NB4 (cell line): ENCODE measurements at regions not wholly inside any gene's neighbourhood (a gene's known extent, or its start where the extent isn't known, plus 50 kb on each side); places are given as distances from the start of the nearest gene placed in this dataset.
A peak's percentile ranks its signal among the peaks of the same experiment; 100 is the strongest.

ENCODE experiments used
- DNase-seq: peaks from one replicate; pipeline ENCODE4 v3.0.0; 2010; ENCODE audit warnings: low read depth
- H3K4me3 ChIP-seq: one replicate; pipeline ENCODE4 v1.5.1; 2011; ENCODE audit warnings: mild to moderate bottlenecking, low read depth, low read length, moderate library complexity
- CTCF ChIP-seq: IDR thresholded peaks from one replicate; pipeline ENCODE4 v1.5.1; 2012; ENCODE audit warnings: low read depth, low read length
- MAX ChIP-seq: IDR thresholded peaks from 2 replicates; pipeline ENCODE4 v1.6.1; 2011; ENCODE audit warnings: low read depth, low read length
- MYC ChIP-seq: IDR thresholded peaks from 2 replicates; pipeline ENCODE4 v1.6.1; 2011; ENCODE audit warnings: low read depth, low read length
- POLR2A ChIP-seq: IDR thresholded peaks from 2 replicates; pipeline ENCODE4 v1.6.1; 2011; ENCODE audit warnings: mild to moderate bottlenecking; ENCODE audit not compliant: insufficient read length; ENCODE audit errors: extremely low read depth

GRCh38 chr2:3131636-3132326 lies 245.8 kb downstream of the EIPR1 start:
- TF ChIP-seq MYC, result no peak
- no peak for TF ChIP-seq CTCF
- TF ChIP-seq POLR2A, result no peak
- TF ChIP-seq MAX, result no peak
- DNase-seq, result no peak
- H3K4me3 ChIP-seq, result no peak overlapping the region

- DNase-seq, result peak; percentile 25
- no peak overlapping the region for H3K4me3 ChIP-seq
- TF ChIP-seq MAX, result no peak
- no peak for TF ChIP-seq POLR2A
- no peak for TF ChIP-seq CTCF
- no peak for TF ChIP-seq MYC
These were observed 246.6 kb downstream of the EIPR1 start for GRCh38 chr2:3130889-3131635.

GRCh38 chr2:3130444-3130843 lies 247.2 kb downstream of the EIPR1 start:
- TF ChIP-seq CTCF (no peak), MAX (no peak), MYC (no peak), POLR2A (no peak)
- H3K4me3 ChIP-seq, result no peak overlapping the region
- no peak for DNase-seq

GRCh38 chr2:3129867-3130266 lies 247.8 kb downstream of the EIPR1 start:
- no peak overlapping the region for H3K4me3 ChIP-seq
- TF ChIP-seq MAX, result no peak
- TF ChIP-seq POLR2A, result no peak
- no peak for TF ChIP-seq CTCF
- no peak for TF ChIP-seq MYC
- DNase-seq, result no peak

- TF ChIP-seq MAX (no peak), MYC (no peak), POLR2A (no peak), CTCF (no peak)
- DNase-seq, result no peak
- H3K4me3 ChIP-seq, result no peak overlapping the region
These were observed 248.8 kb downstream of the EIPR1 start for GRCh38 chr2:3128786-3129185.
